Bronchial epithelial cell (primary cell): ENCODE measurements at regions not wholly inside any gene's neighbourhood (a gene's known extent, or its start where the extent isn't known, plus 50 kb on each side); places are given as distances from the start of the nearest gene placed in this dataset.

ENCODE experiments used
- DNase-seq: peaks from one replicate; pipeline ENCODE4 v3.0.0-alpha.2; 2010; ENCODE audit warnings: low read depth
- FAIRE-seq: peaks from 2 replicates; lab custom pipeline; 2011; peaks lifted over from hg19 to GRCh38; lab: Jason Lieb, UNC
- H3K27me3 ChIP-seq: 2 replicates; pipeline ENCODE4 v1.5.1; 2011; ENCODE audit warnings: low read length; ENCODE audit not compliant: control insufficient read depth, insufficient read depth
- H3K36me3 ChIP-seq: 2 replicates; pipeline ENCODE4 v1.5.1; 2011; ENCODE audit warnings: low read length; ENCODE audit not compliant: control insufficient read depth, insufficient read depth
- H3K4me3 ChIP-seq: 2 replicates; pipeline ENCODE4 v1.5.1; 2011; ENCODE audit warnings: mild to moderate bottlenecking, low read depth, low read length, control low read depth
- TF ChIP-seq, protein P1 (sequence below): IDR thresholded peaks from 2 replicates; pipeline ENCODE4 v1.5.1; 2011; ENCODE audit warnings: mild to moderate bottlenecking, moderate library complexity, low read length, control low read depth, inconsistent platforms; ENCODE audit not compliant: insufficient read depth, severe bottlenecking

DNA sequence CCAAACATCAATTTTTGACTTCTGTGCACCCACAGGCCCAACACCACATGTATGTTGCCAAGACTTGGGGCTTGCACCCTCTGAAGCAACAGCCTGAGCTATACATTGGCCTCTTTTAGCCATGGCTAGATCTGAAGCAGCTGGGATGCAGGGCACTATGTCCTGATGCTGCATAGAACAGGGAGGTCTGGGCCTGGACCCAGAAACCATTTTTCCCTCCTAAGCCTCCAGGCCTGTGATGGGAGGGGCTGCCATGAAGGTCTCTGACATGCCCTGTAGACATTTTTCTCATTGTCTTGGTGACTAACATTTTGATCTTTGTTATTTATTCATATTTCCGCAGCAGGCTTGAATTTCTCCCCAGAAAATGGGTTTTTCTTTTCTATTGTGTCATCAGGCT lies 330.0 kb downstream of the PYDC2 start:
- DNase-seq (no peak), FAIRE-seq (no peak)
- H3K27me3 ChIP-seq = no peaks in the 10 kb centered on the region
- no peaks in the 10 kb centered on the region for H3K36me3 ChIP-seq
- no peak overlapping the region for H3K4me3 ChIP-seq
- TF ChIP-seq, protein P1, sequence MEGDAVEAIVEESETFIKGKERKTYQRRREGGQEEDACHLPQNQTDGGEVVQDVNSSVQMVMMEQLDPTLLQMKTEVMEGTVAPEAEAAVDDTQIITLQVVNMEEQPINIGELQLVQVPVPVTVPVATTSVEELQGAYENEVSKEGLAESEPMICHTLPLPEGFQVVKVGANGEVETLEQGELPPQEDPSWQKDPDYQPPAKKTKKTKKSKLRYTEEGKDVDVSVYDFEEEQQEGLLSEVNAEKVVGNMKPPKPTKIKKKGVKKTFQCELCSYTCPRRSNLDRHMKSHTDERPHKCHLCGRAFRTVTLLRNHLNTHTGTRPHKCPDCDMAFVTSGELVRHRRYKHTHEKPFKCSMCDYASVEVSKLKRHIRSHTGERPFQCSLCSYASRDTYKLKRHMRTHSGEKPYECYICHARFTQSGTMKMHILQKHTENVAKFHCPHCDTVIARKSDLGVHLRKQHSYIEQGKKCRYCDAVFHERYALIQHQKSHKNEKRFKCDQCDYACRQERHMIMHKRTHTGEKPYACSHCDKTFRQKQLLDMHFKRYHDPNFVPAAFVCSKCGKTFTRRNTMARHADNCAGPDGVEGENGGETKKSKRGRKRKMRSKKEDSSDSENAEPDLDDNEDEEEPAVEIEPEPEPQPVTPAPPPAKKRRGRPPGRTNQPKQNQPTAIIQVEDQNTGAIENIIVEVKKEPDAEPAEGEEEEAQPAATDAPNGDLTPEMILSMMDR = no peak

DNA sequence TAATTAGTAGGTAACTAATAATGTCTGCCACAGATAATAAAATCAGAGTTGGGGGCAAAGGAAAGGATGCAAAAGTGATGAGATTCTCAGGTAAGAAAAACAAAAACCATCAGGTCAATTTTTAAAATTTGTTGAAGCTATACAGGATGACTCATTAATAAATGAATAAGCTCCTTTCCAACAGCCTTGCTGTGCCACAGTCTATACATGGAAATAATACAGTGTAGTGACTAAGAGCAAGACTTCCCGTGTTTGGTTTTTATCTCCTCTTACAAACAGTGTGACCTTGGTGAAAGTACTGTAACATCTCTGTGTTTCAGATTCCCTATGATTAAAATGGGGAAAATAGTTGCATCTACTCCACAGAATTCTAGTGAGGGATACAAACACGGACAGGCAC lies 331.6 kb downstream of the PYDC2 start:
- no peak overlapping the region for H3K4me3 ChIP-seq
- FAIRE-seq = no peak
- DNase-seq = peak; percentile 37

DNA sequence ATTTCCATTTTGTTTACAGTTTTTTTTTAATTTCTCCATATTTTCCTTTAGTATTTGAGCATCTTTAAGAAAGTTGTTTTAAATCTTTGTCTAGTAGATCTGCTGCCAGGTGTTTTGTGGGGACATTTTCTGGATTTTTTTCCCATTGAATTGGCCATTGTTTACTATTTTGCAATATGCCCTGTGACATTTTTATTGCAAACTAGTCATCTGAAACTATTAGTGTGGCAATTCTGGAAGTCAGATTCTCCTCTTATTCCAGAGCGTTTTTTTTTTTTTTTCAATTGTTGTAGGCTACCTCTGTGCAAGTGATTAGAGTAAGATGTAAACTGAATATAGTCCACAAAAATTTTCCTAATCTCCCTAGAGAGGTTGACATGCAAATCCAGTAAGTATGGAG lies 334.2 kb downstream of the PYDC2 start:
- H3K36me3 ChIP-seq = no peaks in the 10 kb centered on the region
- DNase-seq (no peak), FAIRE-seq (no peak)
- TF ChIP-seq, protein P1 = no peak
- no peak overlapping the region for H3K4me3 ChIP-seq
- no peaks in the 10 kb centered on the region for H3K27me3 ChIP-seq

More for the DNA sequence above, 331.6 kb downstream of the PYDC2 start:
- Histone ChIP-seq H3K36me3 (no peaks in the 10 kb centered on the region), H3K27me3 (no peaks in the 10 kb centered on the region)
- TF ChIP-seq, protein P1 = no peak

DNA sequence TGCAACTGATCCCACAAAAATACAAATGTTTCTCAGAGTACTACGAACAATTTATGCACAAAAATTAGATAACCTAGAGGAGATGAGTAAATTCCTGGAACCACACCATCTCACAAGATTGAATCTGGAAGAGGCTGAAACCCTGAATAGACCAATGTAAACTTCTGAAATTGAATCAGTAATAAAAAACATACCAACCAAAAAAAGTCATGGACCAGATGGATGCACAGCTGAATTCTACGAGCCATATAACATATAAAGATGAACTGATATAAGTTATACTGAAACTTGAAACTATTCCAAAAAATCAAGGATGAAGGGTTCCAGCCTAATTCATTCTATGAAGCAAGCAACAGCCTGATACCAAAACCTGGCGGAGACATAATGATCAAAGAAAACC lies 336.3 kb downstream of the PYDC2 start:
- TF ChIP-seq, protein P1 = no peak
- FAIRE-seq = no peak

DNA sequence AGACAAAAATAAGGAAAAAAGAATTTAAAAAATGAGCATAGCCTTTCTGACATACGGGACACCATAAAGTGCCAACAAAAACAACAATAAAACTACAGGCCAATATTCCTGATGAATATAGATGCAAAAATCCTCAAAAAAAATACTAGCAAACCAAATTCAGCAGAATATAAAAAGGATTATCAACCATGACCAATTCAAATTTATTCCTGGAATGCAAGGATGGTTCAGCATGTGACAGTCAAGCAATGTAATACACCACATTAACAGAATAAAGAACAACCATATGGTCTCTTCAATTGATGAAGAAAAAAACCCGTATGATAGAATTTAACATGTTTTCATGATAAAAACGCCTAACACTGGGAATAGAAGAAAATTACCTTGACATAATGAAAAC lies 341.7 kb downstream of the PYDC2 start:
- FAIRE-seq = no peak

More for the DNA sequence above, 336.3 kb downstream of the PYDC2 start:
- H3K27me3 ChIP-seq = no peaks in the 10 kb centered on the region
- DNase-seq = no peak
- no peak overlapping the region for H3K4me3 ChIP-seq
- no peaks in the 10 kb centered on the region for H3K36me3 ChIP-seq

GRCh38 chr3:191804935-191805334 lies 344.0 kb downstream of the PYDC2 start:
- no peak overlapping the region for H3K4me3 ChIP-seq
- TF ChIP-seq, protein P1 = no peak
- no peak for FAIRE-seq
- H3K36me3 ChIP-seq = no peaks in the 10 kb centered on the region
- no peaks in the 10 kb centered on the region for H3K27me3 ChIP-seq
- no peak for DNase-seq

More for the DNA sequence above, 341.7 kb downstream of the PYDC2 start:
- DNase-seq = no peak
- Histone ChIP-seq H3K36me3 (no peaks in the 10 kb centered on the region), H3K4me3 (no peak overlapping the region), H3K27me3 (no peaks in the 10 kb centered on the region)
- TF ChIP-seq, protein P1 = no peak
